WTC11 (cell line): ENCODE measurements at regions not wholly inside any gene's neighbourhood (a gene's known extent, or its start where the extent isn't known, plus 50 kb on each side); places are given as distances from the start of the nearest gene placed in this dataset.

ENCODE experiments used
- ETV6 ChIP-seq: sonication (generic); formaldehyde crosslinking; IDR thresholded peaks from 2 replicates; pipeline ENCODE4 v1.8.1; 2022; ENCODE audit warnings: mild to moderate bottlenecking, missing genetic modification reagents
- TCF7 ChIP-seq: sonication (generic); formaldehyde crosslinking; IDR thresholded peaks from 2 replicates; pipeline ENCODE4 v1.8.0; 2022; ENCODE audit warnings: mild to moderate bottlenecking, low read depth, missing genetic modification reagents, moderate library complexity
- TF ChIP-seq, protein P1 (sequence below): fragments of 200-600 bp; IDR thresholded peaks from 2 replicates; pipeline ENCODE4 v1.8.0; 2022; ENCODE audit warnings: antibody characterized with exemption

DNA sequence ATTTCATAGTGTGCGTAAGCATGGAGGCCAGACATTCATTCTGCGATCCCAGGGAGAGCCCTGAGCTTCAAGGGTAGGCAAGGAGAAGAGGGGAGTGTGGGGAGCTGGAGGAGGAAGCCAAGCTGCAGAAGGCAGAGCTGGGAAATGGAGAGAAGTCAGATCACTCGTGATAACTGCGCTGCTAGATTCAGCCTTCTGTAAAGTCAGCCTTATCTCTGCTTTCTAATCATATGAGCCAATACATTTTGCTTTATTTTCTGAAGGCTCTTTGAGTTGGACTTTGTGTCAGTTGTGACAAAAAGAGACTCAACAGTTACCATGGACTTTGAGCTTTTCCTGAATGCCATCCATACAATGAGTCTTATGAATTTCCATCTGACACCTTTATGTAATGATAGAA, 61.7 kb upstream of the CREB5 start:
- TF ChIP-seq ETV6 (no peak), TCF7 (CRISPR knock-in tag) (no peak)
- TF ChIP-seq, protein P1, sequence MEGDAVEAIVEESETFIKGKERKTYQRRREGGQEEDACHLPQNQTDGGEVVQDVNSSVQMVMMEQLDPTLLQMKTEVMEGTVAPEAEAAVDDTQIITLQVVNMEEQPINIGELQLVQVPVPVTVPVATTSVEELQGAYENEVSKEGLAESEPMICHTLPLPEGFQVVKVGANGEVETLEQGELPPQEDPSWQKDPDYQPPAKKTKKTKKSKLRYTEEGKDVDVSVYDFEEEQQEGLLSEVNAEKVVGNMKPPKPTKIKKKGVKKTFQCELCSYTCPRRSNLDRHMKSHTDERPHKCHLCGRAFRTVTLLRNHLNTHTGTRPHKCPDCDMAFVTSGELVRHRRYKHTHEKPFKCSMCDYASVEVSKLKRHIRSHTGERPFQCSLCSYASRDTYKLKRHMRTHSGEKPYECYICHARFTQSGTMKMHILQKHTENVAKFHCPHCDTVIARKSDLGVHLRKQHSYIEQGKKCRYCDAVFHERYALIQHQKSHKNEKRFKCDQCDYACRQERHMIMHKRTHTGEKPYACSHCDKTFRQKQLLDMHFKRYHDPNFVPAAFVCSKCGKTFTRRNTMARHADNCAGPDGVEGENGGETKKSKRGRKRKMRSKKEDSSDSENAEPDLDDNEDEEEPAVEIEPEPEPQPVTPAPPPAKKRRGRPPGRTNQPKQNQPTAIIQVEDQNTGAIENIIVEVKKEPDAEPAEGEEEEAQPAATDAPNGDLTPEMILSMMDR, result no peak
